Endothelial cell of umbilical vein (primary cell): ENCODE measurements at regions not wholly inside any gene's neighbourhood (a gene's known extent, or its start where the extent isn't known, plus 50 kb on each side); places are given as distances from the start of the nearest gene placed in this dataset.
A peak's percentile ranks its signal among the peaks of the same experiment; 100 is the strongest.
"Not testable (repeated sequence)": the region's sequence is repeated elsewhere in the genome, so short reads cannot be mapped to it uniquely, and the experiment has no call there.

Source experiments
- BruUV-seq: library from RNA; stranded (reverse); fragments of 400-500 nt; replicated peaks from 2 replicates; lab custom pipeline; 2021; lab: Mats Ljungman, UMichigan
- CTCF ChIA-PET: fragments of 300-600, 350-600 bp; sonication (Branson Sonifier 250); formaldehyde crosslinking; loops from one replicate; lab custom pipeline; 2021; ENCODE audit warnings: antibody characterized with exemption, inconsistent platforms; lab: Charles Lee
- POLR2A ChIA-PET: fragments of 300-600, 350-600 bp; sonication (Branson Sonifier 250); formaldehyde crosslinking; loops from one replicate; lab custom pipeline; 2021; ENCODE audit warnings: antibody characterized with exemption, inconsistent platforms; lab: Charles Lee
- DNase-seq: peaks from one replicate; pipeline ENCODE4 v3.0.0-alpha.2; 2011; ENCODE audit warnings: low read depth, low spot score
- FAIRE-seq: peaks from 2 replicates; lab custom pipeline; 2011; peaks lifted over from hg19 to GRCh38; lab: Jason Lieb, UNC
- H2AFZ ChIP-seq: 2 replicates; pipeline ENCODE4 v1.6.0; 2012; ENCODE audit warnings: low read depth, low read length, control low read depth, inconsistent platforms
- H3K27ac ChIP-seq: 2 replicates; pipeline ENCODE4 v1.5.1; 2011; ENCODE audit warnings: low read depth, mild to moderate bottlenecking, control low read depth, low read length, moderate library complexity; ENCODE audit not compliant: insufficient read depth
- H3K27me3 ChIP-seq, 2 experiments: 2 replicates each; pipeline versions ENCODE4 v1.6.0 to v1.6.1; 2011; ENCODE audit warnings: low read length in 2 of 2, mixed read lengths in 1 of 2; ENCODE audit not compliant: control insufficient read depth in 2 of 2, insufficient read depth in 2 of 2
- H3K36me3 ChIP-seq, 2 experiments: 2 replicates in 1 of 2; 3 replicates in 1 of 2; pipeline ENCODE4 v1.5.1; 2011; ENCODE audit warnings: low read length in 2 of 2, mild to moderate bottlenecking in 1 of 2, moderate library complexity in 1 of 2; ENCODE audit not compliant: control insufficient read depth in 2 of 2, insufficient read depth in 2 of 2; ENCODE audit errors: extremely low read depth in 1 of 2
- H3K4me1 ChIP-seq: 3 replicates; pipeline ENCODE4 v1.5.1; 2011; ENCODE audit warnings: mild to moderate bottlenecking, low read length; ENCODE audit not compliant: control insufficient read depth, insufficient read depth; ENCODE audit errors: extremely low read depth
- H3K4me2 ChIP-seq: 2 replicates; pipeline ENCODE4 v1.6.1; 2011; ENCODE audit warnings: low read length, control low read depth, mixed read lengths; ENCODE audit not compliant: insufficient read depth
- H3K4me3 ChIP-seq, 3 experiments: fragments of 200-600 bp in 1 of 3; sonication (generic), shearing (Covaris generic) in 1 of 3; replicated peaks in 1 of 3; 2 replicates each; pipeline ENCODE4 v1.5.1; 2011 to 2016; ENCODE audit warnings: control low read depth in 3 of 3, low read length in 3 of 3, mild to moderate bottlenecking in 2 of 3, inconsistent platforms in 1 of 3, low read depth in 1 of 3, moderate library complexity in 1 of 3; ENCODE audit not compliant: insufficient read depth in 1 of 3
- H3K79me2 ChIP-seq: 2 replicates; pipeline ENCODE4 v1.6.0; 2012; ENCODE audit warnings: low read length, inconsistent platforms; ENCODE audit not compliant: control insufficient read depth, insufficient read depth
- H3K9ac ChIP-seq: replicated peaks from 2 replicates; pipeline ENCODE3; 2011; ENCODE audit warnings: low read length, control low read depth; ENCODE audit not compliant: insufficient read depth; ENCODE audit errors: extremely low read depth
- H3K9me1 ChIP-seq: replicated peaks from 3 replicates; pipeline ENCODE4 v1.6.0; 2011; ENCODE audit warnings: mild to moderate bottlenecking, low read length; ENCODE audit not compliant: control insufficient read depth, insufficient read depth; ENCODE audit errors: extremely low read depth
- H3K9me3 ChIP-seq: replicated peaks from 2 replicates; pipeline ENCODE4 v1.5.1; 2012; ENCODE audit warnings: low read length, inconsistent platforms; ENCODE audit not compliant: control insufficient read depth, insufficient read depth
- H4K20me1 ChIP-seq: replicated peaks from 2 replicates; pipeline ENCODE3; 2011; ENCODE audit warnings: mild to moderate bottlenecking, low read length; ENCODE audit not compliant: control insufficient read depth, insufficient read depth; ENCODE audit errors: extremely low read depth
- EZH2 ChIP-seq: IDR thresholded peaks from 2 replicates; pipeline ENCODE4 v1.6.1; 2012; ENCODE audit warnings: borderline replicate concordance, low read depth, mild to moderate bottlenecking, moderate library complexity, low read length, inconsistent platforms; ENCODE audit not compliant: severe bottlenecking
- FOS ChIP-seq: IDR thresholded peaks from 2 replicates; pipeline ENCODE4 v1.6.1; 2011; ENCODE audit warnings: mild to moderate bottlenecking, low read length, moderate library complexity, borderline replicate concordance; ENCODE audit not compliant: insufficient read depth
- GATA2 ChIP-seq: IDR thresholded peaks from 2 replicates; pipeline ENCODE4 v1.7.0; 2011; ENCODE audit warnings: low read depth, mild to moderate bottlenecking, moderate library complexity, mixed read lengths, low read length; ENCODE audit not compliant: insufficient read length, insufficient read depth
- JUN ChIP-seq: IDR thresholded peaks from 2 replicates; pipeline ENCODE4 v1.6.1; 2011; ENCODE audit warnings: borderline replicate concordance, low read depth; ENCODE audit not compliant: insufficient read length, insufficient read depth
- MAX ChIP-seq: IDR thresholded peaks from 2 replicates; pipeline ENCODE4 v1.6.1; 2011; ENCODE audit not compliant: insufficient read depth, insufficient read length
- MYC ChIP-seq: IDR thresholded peaks from one replicate; pipeline ENCODE4 v1.6.1; 2011; ENCODE audit warnings: mild to moderate bottlenecking, low read depth, low read length
- POLR2A ChIP-seq: IDR thresholded peaks from 2 replicates; pipeline ENCODE4 v1.6.1; 2012; ENCODE audit warnings: low read depth, mild to moderate bottlenecking, control low read depth, low read length
- POLR2AphosphoS5 ChIP-seq: IDR thresholded peaks from 2 replicates; pipeline ENCODE4 v1.6.1; 2012; ENCODE audit warnings: low read depth, mild to moderate bottlenecking, control low read depth, low read length, moderate library complexity; ENCODE audit not compliant: insufficient read depth
- dilution Hi-C: fragments of 300-500 bp; cut with MboI; formaldehyde crosslinking; loops from one replicate; pipeline ENCODE4 v1.15.0; 2019; ENCODE audit warnings: low sequenced_read_pairs; ENCODE audit not compliant: extremely low pct_ligation_motif_present
- intact Hi-C: fragments of 100-400 bp; cut with micrococcal nuclease; formaldehyde crosslinking; loops from one replicate; pipeline ENCODE4 v1.10.0; 2022
- TF ChIP-seq, protein P1 (sequence below), 2 donors: IDR thresholded peaks; 1 replicate in 1 of 2; 2 replicates in 1 of 2; pipeline ENCODE4 v1.5.1; 2011; ENCODE audit warnings: low read length in 2 of 2, mild to moderate bottlenecking in 2 of 2, moderate library complexity in 2 of 2, control low read depth in 1 of 2, inconsistent platforms in 1 of 2, low read depth in 1 of 2; ENCODE audit not compliant: insufficient read depth in 1 of 2; ENCODE audit errors: extremely low read depth in 1 of 2

DNA sequence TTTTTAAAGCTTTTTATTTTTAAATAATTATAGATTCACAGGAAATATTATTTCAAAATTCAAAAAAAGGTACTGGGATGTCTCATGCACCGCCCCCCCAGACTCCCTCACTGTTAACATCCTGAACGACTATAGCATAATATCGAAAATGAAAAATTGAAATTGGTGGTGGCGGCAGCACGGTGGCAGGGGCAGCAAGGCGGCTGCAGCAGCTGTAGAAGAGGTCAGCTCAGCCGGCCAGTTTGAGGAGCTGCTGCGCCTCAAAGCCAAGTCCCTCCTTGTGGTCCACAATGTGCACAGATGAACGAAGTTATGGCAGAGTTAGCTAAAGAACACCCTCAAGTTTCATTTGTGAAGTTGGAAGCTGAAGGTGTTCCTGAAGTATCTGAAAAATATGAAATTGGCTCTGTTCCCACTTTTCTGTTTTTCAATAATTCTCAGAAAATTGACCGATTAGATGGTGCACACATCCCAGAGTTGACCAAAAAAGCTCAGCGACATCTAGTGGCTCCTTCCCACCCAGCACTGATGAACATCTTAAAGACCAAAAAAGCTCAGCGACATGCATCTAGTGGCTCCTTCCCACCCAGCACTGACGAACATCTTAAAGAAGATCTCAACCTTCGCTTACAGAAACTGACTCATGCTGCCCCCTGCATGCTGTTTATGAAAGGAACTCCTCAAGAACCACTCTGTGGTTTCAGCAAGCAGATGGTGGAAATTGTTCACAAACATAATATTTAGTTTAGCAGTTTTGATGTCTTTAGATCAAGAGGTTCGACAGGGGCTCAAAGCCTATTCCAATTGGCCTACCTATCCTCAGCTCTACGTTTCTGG lies 100.8 kb downstream of the FAM217A start:
- Histone ChIP-seq H3K27me3 (no peaks in the 10 kb centered on the region), H3K9ac (no peak overlapping the region), H4K20me1 (no peaks in the 10 kb centered on the region), H3K36me3 (no peaks in the 10 kb centered on the region), H3K4me1 (peaks cover 6% of the 10 kb centered on the region), H3K9me3 (no peaks in the 10 kb centered on the region), H2AFZ (peak overlapping the region; percentile 9), H3K79me2 (no peaks in the 10 kb centered on the region), H3K4me2 (peak overlapping the region; percentile 27), H3K9me1 (no peaks in the 10 kb centered on the region), H3K4me3 (no peak overlapping the region), H3K27ac (no peak overlapping the region)
- BruUV-seq = no TSS peak
- intact Hi-C loops = loop anchor here (1.0 kb wide), 11 partner anchors 13 to 699 kb away; partner anchors contain the start of gene FAM50B
- ChIA-PET POLR2A (interaction anchor here (0.6 to 1.5 kb wide), 4 partner anchors 65 to 235 kb away, joined by 3 to 6 read pairs (median 4); no protein-coding TSS in a partner anchor), CTCF (interaction anchor here (0.6 to 4.8 kb wide), 65 partner anchors 8 to 719 kb away, joined by 3 to 162 read pairs (median 5); partner anchors contain the start of genes FAM50B and PSMG4)
- TF ChIP-seq MAX (no peak), POLR2AphosphoS5 (peak; percentile 88), FOS (peak; percentile 64), JUN (peak; percentile 11), POLR2A (no peak), EZH2 (no peak), MYC (no peak), GATA2 (peak; percentile 94)
- TF ChIP-seq, protein P1, sequence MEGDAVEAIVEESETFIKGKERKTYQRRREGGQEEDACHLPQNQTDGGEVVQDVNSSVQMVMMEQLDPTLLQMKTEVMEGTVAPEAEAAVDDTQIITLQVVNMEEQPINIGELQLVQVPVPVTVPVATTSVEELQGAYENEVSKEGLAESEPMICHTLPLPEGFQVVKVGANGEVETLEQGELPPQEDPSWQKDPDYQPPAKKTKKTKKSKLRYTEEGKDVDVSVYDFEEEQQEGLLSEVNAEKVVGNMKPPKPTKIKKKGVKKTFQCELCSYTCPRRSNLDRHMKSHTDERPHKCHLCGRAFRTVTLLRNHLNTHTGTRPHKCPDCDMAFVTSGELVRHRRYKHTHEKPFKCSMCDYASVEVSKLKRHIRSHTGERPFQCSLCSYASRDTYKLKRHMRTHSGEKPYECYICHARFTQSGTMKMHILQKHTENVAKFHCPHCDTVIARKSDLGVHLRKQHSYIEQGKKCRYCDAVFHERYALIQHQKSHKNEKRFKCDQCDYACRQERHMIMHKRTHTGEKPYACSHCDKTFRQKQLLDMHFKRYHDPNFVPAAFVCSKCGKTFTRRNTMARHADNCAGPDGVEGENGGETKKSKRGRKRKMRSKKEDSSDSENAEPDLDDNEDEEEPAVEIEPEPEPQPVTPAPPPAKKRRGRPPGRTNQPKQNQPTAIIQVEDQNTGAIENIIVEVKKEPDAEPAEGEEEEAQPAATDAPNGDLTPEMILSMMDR (IDR thresholded peaks at IDR 0.05; ENCODE audit: extremely low read depth in 1 of 2, insufficient read depth in 1 of 2, low read depth in 1 of 2, low read length in 2 of 2) = peak; percentile 66 to 93
- FAIRE-seq (peak; percentile 96), DNase-seq (peak; percentile 90)
- dilution Hi-C loops = loop anchor here (25.0 kb wide), 1 partner anchor 691 kb away; no protein-coding TSS in a partner anchor

DNA sequence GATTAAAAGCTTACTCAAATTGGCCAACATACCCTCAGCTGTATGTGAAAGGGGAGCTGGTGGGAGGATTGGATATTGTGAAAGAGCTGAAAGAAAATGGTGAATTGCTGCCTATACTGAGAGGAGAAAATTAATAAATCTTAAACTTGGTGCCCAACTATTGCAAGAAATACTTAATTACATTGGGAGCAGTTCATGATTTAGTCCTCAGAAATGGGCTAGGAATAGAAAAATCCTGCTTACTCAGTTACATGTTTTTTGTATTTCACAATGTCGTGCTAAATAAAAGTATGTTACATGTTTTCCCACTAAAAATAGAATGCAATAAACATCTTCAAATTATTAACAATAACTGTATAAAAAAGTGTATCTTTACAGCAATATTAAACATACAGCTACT lies 100.0 kb downstream of the FAM217A start:
- not testable (repeated sequence) for H4K20me1 ChIP-seq, BruUV-seq, FAIRE-seq, H3K4me1 ChIP-seq, H3K4me2 ChIP-seq, H3K9ac ChIP-seq, H2AFZ ChIP-seq, H3K36me3 ChIP-seq, DNase-seq, H3K9me1 ChIP-seq, H3K27me3 ChIP-seq, H3K4me3 ChIP-seq, H3K27ac ChIP-seq, H3K79me2 ChIP-seq, H3K9me3 ChIP-seq
- POLR2A ChIA-PET = interaction anchor here (1.5 kb wide), 1 partner anchor 66 kb away, joined by 6 read pairs; no protein-coding TSS in a partner anchor
- intact Hi-C loops = loop anchor here (1.0 kb wide), 11 partner anchors 14 to 700 kb away; partner anchors contain the start of gene FAM50B
- CTCF ChIA-PET = interaction anchor here (0.5 to 4.8 kb wide), 35 partner anchors 9 to 720 kb away, joined by 3 to 162 read pairs (median 9); partner anchors contain the start of genes FAM50B and PSMG4
- dilution Hi-C loops = loop anchor here (25.0 kb wide), 1 partner anchor 692 kb away; no protein-coding TSS in a partner anchor
